ENCODE measurements at regions not wholly inside any gene's neighbourhood (a gene's known extent, or its start where the extent isn't known, plus 50 kb on each side); places are given as distances from the start of the nearest gene placed in this dataset.

GRCh38 chr1:194339471-194339870 lies 1153.1 kb upstream of the B3GALT2 start:
- TF ChIP-seq POLR2A (IDR thresholded peaks at IDR 0.05) (no peak), CTCF (IDR thresholded peaks at IDR 0.05) (no peak)

Measured in thyroid gland (tissue), 4 donors.